Skin of body (tissue), 1 donor: ENCODE measurements at regions not wholly inside any gene's neighbourhood (a gene's known extent, or its start where the extent isn't known, plus 50 kb on each side); places are given as distances from the start of the nearest gene placed in this dataset.
A peak's percentile ranks its signal among the peaks of the same experiment; 100 is the strongest.
"Not testable (repeated sequence)": the region's sequence is repeated elsewhere in the genome, so short reads cannot be mapped to it uniquely, and the experiment has no call there.

Experiments used
- DNase-seq: peaks from one replicate; lab custom pipeline; 2025; lab: John Stamatoyannopoulos, UW

DNA sequence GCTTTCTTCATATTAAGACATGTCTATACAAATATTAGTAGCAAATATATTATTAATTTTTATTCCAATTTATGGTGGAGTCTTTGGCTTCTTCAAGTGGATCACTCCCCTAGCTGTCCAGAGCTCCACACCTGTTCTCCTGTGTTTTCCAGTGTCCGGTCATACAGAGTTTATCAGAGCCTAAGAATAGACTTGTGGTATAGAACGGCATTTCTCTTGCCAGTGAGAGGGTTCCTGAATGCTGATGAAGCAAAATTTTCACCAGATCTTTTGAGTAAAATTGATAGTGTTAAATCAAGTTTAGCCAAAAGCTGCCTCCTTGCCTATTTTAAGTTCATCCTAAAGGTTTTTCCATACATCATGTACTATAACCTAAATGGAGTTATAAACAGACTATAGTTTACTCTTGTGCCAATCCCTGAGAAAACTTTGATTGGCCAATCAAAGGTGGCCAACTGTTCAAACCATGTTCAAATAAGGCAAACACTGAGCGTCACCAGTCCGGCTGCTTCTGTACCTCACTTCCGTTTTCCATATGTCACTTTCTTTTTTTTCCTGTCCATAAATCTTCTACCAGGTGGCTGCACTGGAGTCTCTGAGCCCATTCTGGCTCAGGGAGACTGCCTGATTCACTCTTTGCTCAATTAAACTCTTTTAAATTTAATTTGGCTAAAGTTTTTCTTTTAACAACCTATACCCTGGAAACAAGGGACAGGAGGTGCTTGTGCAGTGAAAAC, 422.7 kb upstream of the FRG2C start:
- not testable (repeated sequence) for DNase-seq

DNA sequence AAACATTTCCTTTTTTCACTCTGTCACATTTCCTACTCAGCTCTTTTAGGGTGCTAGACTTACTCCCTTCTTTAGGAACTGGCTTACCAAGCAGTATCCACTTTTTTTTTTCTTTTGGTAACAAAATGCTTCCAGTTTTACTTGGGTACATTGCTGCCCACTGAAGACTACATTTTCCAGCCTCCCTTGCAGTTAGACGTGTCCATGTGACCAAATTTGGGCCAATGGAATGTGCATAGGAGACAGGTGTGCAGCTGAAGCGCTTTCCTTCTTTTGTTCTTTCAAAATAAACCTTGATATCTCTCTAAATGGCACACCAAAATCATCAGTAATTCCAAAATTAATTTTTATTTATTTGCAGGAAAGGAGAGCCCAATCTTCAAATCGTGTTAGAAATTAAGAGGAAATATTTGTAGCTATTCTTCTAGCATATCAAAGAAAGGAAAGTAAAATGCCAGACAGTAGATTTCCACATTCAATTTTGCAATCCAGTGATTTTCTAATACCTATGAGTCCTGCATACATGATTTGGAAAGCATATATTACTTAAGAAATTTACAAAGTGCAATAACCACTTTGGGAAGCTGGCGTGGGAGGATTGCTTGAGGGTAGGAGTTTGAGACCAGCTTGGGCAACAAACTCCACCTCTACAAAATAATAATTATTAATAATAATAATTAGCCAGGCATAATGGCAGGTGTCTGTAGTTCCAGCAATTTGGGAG, 422.0 kb upstream of the FRG2C start:
- no peak for DNase-seq

DNA sequence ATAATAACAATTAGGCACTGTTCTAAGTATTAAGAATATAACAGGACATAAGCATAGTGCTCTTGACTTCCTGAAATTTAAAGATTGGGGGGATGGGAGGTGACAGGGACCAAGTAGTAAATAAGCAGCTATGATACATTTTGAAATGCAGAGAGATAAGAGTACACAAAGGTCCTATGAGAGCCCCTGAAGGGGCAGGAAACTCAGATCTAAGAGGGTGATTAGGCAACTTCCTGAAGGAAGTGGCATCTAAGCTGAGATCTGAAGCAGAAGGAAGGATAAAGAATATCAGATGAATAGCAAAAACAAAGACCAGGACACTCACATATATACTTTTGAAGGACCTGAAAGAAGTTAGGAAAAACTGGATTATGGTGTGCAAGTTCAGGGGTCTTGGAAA, 415.2 kb upstream of the FRG2C start:
- no peak for DNase-seq

DNA sequence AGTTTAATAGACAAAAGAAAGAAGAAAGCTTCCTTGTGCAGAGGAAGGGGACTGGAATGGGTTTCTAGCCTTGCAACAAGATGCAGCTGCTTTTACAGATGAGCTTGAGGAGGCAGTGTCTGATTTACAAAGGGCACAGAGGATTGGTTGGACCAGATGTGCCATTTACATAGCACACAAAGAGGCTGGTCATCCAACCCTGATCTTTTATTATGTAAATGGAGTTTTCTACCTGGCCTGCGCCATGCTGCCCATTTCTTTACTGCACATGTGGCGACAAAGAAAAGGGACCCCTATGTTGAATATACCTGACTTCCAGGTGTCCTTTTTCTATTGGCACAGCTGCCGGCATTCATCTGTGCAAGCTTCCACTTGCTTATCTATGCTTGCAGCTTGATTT, 409.4 kb upstream of the FRG2C start:
- no peak for DNase-seq

DNA sequence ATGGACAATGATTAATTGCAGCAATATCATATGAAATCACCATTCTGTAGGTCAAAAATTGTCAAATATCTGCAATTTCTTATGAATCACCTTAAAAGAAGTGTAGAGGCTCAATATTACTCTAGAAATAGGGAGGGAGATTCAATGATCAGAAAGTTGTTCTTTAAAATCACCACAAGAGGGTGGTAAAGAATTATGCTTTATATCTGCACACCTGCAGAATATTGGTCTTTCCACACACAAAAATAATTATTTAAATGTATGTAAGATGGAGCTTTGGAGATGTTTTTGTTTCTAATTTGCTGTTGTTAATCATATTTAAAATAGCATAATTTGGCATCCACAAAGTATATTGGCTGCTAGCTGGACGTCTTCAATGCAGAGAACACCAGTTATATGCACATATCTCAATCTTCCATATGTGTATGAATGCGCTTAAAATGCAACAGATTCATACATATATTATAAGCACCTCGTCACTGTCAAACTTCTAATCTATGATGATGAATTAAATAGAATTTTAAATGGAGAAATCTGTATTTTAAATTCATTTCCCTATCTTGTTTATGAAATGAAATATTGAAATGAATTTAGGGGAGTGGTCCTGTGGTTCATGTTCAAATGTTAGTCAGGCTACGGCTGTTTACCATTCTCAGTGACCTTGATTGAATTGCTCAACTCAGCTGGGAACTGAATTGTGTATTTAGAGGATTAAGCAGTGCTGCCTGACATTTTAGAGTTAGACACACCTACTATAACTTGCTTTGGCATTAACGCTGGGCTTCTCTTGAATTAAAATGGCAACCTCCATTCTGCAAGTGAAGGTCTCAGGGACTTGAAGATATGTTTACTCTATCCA, 405.1 kb upstream of the FRG2C start:
- not testable (repeated sequence) for DNase-seq

DNA sequence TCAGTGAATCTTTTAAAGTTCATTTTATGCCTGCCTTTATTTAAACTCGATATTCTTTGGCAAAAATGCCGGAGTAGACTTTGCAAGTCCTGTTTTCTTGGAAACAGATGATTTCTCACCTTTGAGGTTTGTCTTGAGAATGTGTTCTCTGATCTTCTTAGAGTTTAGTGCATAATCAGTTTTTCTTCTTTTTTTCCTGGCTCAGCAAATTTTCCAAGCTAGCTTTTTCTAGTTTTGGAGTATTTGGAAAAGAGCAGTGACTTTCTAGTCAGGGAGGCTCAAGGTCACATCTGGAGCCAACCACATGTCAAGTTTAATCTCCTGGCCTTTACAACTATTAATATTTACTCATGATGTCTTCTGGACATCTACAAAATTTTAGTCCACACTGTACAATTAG, 403.2 kb upstream of the FRG2C start:
- not testable (repeated sequence) for DNase-seq

DNA sequence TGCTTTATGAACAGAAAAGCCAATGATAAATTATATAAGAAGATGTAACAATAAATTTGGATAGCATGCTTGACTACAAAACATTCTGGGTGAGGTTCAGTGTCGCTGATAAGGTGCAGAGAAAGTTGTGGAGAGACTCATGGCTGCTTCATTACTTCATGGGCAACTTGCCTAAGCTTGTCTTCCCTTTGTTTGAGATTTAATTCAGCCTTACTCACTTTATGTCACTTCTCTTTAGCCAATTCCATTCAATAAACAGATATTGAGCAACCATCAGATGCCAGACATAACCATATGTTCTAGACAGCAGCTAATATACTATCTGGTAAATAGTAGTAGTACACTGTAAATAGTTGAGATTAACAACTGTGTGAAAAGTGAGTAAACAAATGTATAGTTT, 401.5 kb upstream of the FRG2C start:
- no peak for DNase-seq

DNA sequence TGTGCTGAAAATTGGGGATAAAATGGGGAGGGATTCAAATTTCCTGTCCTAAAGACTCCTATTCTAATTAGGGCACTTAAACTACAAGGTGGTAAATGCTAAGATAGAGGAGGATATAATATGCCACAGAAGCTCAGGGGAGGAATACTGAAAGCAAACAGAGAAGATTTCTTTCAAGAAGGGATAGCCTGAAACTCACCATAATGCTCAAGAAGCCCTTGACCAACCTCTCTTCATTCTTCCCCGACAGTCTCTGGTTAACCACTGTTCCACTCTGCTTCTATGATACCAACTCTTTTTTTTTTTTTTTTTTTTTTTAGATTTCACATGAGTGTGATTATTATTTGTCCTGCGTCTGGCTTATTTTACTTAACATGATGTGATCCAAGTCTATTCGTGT, 398.2 kb upstream of the FRG2C start:
- no peak for DNase-seq

DNA sequence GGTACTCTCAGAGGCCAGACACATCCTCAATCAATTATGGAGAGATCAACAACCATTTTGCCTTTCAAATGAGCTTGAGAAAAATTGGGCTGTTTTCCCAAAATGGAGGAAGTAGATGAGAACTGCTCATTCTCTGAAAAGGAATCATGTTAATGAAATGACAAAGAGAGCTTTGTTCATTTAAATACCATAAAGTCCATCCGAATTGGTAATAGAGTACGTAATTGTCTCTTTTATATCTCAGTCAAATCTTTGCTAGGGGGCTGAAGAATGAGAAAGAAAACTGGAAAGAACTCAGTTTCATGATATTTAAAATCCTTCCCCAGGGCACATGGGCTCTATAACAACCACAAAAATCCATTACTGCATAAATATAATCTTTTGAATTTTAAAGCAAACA, 395.6 kb upstream of the FRG2C start:
- DNase-seq, result not testable (repeated sequence)

DNA sequence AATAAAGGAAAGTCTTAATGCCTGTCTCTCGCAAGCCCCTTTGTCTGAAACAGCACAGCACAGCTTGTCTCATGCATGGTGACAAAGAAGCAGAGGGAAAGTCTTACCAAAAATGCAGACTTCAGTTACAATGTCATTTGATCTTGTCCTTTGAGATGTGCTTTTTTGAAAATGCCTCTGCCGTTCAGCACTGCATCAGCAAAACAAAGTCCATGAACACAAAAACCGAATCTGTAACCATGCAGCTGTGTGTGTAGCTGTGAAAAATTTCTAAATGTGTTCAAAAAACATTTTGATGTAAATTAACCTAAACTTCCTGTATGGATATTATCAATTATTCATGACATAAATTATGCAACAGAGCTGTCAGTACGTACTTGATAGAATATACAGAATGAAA, 391.9 kb upstream of the FRG2C start:
- not testable (repeated sequence) for DNase-seq

DNA sequence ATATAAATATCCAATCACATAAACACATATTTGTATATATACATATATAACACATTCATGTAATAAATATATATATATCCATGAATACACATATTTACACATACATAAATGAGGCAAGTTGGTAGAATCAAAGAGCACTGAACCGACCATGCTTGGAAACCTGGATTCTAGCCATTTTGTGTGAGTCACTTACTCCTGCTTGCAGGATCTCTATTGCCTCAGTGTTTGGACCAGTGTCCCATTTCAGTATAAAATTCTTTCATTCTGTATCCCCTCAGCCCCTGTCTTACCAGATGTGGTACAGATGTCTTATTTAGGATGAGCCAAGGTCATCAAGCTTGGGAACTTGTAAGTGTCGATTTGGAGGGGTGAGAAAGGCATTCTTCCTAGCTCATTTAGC, 391.4 kb upstream of the FRG2C start:
- peak; percentile 89 for DNase-seq

DNA sequence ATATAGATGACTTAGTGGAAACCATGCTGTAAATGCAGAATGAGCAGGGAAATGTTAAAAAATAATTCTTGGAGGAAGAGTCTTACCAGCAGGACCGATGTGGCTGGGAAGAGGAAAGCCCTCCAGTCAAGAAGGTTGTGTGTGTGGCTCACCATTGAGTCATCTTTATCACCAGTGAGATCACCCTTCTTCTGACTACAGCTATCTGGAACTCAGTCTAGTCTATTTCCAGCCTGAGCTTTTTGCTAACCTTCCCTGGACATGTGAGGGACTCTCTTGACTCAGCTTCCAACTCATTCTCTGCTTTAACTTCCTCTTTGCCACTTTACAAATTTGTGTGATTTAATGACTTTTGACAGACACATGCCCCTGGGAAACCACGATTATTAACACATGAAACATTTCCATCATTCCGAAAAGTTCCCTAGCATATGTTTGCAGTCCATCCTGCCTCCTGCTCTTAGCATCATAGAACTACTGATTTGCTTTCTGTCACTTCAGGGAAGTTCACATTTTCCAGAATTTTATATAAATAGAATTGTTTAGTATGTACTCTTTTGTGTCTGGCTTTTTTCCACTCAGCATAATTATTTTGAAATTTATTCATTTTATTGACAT, 378.5 kb upstream of the FRG2C start:
- not testable (repeated sequence) for DNase-seq

DNA sequence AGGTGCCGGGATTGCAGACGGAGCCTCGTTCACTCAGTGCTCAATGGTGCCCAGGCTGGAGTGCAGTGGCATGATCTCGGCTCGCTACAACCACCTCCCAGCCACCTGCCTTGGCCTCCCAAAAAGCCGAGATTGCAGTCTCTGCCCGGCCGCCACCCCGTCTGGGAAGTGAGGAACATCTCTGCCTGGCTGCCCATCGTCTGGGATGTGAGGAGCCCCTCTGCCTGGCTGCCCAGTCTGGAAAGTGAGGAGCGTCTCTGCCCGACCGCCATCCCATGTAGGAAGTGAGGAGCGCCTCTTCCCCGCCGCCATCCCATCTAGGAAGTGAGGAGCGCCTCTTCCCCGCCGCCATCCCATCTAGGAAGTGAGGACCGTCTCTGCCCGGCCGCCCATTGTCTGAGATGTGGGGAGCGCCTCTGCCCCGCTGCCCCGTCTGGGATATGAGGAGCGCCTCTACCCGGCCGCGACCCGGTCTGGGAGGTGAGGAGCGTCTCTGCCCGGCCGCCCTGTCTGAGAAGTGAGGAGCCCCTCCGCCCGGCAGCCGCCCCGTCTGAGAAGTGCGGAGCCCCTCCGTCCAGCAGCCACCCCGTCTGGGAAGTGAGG, 375.1 kb upstream of the FRG2C start:
- not testable (repeated sequence) for DNase-seq

DNA sequence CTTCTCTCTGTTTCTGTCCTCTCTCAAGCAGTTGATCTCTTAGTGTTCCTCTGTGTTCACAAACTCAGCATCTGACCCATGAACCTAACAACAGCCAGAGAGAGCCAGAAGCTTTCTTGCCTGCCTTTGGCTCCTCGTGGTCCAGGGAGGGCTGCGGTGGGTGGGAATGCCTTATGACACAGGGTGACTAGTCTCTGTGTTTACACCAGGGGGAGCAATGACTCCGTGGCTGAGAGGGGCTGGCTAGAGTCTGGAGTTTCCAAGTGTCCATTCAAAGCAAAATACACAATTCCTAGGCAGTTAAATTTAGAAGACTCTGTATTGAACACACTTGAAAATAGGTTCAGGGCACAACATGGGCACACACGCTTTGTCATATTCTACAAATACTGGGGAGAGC, 370.0 kb upstream of the FRG2C start:
- peak; percentile 4 for DNase-seq

DNA sequence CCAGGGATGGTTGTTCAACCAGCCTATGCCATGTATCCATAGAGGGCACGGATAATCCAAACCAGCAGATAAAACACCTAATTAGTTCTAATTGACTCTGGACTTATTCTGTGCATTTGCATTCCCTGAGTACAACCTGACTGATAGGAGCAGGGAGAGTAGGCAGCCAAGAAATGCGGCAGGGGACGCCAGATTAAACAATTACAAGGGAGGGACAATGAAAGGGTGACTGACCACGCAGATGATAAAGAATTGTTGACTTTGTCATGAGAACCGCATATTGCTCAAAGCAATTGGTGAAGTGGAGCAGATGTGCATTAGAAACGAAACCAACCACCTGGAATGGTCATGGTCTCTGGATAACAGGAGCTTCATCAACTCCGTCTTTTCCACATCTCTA, 369.1 kb upstream of the FRG2C start:
- no peak for DNase-seq

DNA sequence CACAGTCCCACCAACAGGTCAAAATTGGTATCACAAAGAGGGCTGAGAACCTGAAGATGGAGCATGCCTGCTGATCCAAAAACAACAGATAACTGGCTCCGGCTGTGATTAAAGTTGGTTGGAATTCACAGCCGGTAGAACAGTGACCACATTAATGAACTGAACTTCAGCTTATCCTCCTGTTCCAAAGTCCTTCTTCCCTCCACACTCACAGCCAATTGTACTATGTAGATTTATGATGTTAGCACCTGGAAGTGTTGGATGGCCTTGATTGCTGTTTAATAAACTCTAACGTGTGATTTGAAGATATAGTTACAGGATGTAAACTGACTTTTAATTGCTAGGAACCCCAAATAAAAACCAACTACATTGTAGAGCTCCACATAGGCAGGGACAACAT, 367.3 kb upstream of the FRG2C start:
- no peak for DNase-seq

DNA sequence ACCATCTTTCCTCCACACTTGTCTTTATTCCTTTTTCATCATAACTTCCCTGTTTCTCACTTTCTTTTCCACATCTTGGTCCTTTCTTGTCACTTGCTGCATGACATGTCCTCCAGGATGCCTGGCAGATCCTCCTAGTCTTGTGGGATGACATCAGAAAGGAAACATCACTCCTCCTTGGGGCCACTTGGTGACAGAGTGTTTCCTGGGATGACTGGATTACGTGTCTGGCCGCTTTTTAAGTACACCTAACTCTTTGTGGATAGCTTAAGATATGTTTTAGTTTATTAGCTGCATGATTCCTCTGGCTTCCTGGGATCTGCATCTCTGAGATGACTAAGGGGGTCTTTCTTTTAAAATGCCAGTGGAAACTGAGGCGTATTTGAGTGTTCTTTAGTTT, 363.5 kb upstream of the FRG2C start:
- DNase-seq, result no peak

DNA sequence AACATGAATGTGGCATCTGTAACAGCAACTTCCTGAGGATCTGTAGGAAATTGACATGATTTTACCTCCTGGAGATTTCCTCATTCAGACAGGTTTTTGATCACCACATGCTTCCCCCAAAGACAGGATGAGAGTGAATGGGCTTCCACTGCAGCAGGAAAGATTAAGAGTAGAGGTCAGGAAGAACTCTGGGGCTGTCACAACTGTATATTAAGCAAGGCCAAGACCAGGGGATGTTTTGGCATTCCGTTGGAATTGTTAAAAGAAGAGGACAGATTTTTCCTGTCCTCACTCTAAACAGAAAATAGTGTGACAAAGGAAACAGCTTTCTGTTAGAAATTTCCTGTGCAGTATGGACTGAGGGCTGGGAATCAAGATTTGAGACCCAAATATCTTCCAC, 363.1 kb upstream of the FRG2C start:
- not testable (repeated sequence) for DNase-seq

DNA sequence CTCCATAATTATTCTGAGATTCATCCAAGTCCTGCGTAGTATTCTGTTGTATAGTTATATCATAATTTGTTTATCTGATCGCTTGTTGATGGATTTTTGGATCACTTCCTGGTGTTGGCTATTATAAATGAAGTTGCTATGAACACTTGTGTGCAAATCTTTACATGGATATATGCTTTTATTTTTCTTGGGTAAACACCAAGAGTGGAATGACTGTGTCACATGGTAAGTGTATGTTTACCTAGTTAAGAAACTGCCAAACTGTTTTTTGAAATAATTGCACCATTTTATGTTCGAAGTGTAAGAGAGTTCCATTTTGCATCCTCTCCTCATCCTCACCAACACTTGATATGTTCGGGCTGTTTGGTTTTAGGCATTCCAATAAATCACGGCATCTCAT, 360.4 kb upstream of the FRG2C start:
- DNase-seq, result no peak

DNA sequence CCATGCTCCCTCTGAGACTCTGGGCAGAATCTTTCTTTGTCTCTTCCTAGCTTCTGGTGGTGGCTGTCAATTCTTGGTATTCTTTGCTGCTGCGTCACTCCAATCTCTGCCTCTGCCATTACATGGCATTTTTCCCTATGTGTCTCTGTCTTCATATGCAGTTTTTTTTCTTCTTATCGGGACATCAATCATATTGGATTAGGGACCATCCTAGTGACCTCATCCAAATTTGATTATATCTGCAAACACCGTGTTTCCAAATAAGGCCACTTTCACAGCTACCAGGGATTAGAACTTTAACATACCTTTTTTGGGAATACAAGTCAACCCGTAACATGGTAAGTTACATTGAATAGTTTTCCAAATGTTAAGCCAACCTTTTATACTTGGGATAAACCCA, 358.2 kb upstream of the FRG2C start:
- DNase-seq, result no peak

DNA sequence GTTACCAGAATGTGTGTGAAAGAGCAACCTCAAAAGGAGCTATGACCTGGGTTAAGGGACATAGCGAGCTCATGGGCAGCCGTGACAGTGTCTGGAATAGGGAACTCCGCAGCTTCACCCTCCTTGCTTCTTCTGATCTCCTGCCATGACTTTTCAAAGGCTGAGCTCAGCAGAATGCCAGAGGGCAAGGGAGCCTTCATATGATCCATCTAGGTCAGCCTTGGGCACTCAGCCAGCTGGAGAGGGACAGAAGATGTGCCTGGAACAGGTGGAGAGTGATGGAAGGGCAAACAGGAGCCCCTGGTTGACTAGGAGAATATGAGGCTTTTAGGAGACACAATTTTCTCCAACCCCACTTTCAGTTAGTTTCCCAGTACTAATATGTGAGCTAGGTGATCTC, 352.8 kb upstream of the FRG2C start:
- not testable (repeated sequence) for DNase-seq
